GM19438 (cell line): ENCODE measurements at regions not wholly inside any gene's neighbourhood (a gene's known extent, or its start where the extent isn't known, plus 50 kb on each side); places are given as distances from the start of the nearest gene placed in this dataset.

ENCODE experiments used
- ATAC-seq: cut with Tn5 transposase; IDR thresholded peaks from one replicate; pipeline ENCODE4 v1.9.1; 2021; ENCODE audit warnings: low read depth; ENCODE audit not compliant: unreplicated experiment

GRCh38 chr2:64846177-64846576 lies 143.0 kb upstream of the SLC1A4 start:
- no peak for ATAC-seq

DNA sequence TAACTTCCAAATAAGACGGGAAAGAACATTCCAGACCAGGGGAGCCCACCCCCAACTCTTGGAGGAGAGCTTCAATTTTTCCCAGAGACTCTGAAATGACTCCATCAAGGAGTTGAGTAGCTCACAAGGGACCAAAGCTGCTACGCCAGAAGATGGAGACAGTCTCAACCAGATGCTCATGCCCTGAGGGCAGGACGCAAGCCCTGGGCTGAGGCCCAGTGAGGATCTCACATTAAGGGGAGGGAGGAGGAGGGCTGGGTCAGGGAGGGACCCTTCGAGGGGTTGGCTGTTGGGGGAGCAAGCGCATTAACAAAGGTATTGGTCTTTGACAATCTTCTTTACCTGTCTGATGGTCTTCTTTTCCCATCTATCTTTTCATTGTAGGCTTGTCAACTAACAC lies 141.3 kb upstream of the SLC1A4 start:
- no peak for ATAC-seq

DNA sequence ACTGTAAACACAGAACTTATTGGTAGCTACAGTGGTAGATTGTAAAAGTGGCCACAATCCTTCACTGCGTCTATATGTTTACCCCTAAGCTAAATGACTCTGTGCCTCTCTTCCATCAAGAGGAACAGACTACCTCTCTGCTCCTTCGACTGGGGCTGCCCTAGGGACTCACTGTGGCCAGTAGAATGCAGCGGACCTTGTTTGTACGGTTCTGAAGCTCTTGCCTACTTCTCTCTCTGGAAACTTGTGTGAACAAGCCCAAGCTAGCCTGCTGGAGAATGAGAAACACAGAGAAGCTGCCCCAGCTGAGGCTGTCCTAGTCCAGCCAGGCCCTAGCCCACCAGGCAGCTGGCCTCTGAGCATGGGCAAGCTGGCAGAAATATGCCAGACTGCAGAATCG lies 140.8 kb upstream of the SLC1A4 start:
- ATAC-seq, result no peak

GRCh38 chr2:64848945-64849344 lies 140.3 kb upstream of the SLC1A4 start:
- no peak for ATAC-seq

GRCh38 chr2:64850642-64851041 lies 138.6 kb upstream of the SLC1A4 start:
- no peak for ATAC-seq

DNA sequence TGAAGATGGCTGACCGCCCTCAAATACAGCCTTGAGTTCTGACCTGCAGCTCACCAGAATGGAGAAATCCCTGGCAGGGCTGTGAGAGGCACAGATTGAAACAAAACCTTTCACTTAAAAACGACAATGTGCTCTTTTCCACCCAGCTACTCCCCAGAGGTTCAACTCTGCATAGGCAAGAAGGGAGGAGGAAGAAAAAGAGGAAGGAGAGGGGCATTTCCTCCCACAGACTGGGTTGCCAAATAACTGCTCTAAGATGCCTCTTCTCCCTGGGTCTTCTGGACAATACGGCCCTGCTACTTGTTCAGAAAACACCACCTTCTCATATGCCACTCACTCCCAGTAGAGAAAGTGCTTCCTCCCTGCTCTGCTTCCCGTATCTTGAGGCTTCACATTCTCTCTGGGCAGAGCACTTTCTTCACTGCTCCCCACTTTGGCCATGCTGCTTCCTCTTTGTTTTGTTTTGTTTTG lies 136.4 kb upstream of the SLC1A4 start:
- no peak for ATAC-seq

- no peak for ATAC-seq
Measured at GRCh38 chr2:64853306-64853705, 135.9 kb upstream of the SLC1A4 start.

- no peak for ATAC-seq
Measured at GRCh38 chr2:64853894-64854293, 135.3 kb upstream of the SLC1A4 start.

DNA sequence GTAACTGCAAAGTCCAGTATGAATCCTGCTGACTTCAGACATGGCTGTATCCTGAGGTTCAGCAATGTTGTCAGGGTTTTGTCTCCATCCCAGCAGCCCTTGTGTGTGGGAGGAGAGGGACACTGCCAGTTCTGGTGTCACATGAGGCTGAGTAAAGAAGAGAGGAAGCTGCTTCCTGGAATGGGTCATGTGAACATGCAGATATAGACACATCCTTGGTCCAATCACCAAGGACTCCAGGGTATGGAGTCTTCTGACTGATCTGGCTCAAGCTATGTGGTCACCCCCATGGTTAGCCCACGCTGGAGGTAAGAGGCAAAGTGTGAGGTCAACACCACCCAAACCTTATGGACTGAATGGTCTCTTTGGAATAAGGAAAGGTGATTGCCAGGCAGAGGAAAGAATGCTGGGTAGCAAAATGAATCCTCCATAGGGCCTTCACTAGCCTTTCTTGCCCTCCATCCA lies 134.4 kb upstream of the SLC1A4 start:
- no peak for ATAC-seq

GRCh38 chr2:64857581-64858471 lies 131.4 kb upstream of the SLC1A4 start:
- ATAC-seq, result no peak

- no peak for ATAC-seq
Measured at GRCh38 chr2:64858541-64859311, 130.5 kb upstream of the SLC1A4 start.

GRCh38 chr2:64859312-64860212 lies 129.6 kb upstream of the SLC1A4 start:
- peak; percentile 29 for ATAC-seq

DNA sequence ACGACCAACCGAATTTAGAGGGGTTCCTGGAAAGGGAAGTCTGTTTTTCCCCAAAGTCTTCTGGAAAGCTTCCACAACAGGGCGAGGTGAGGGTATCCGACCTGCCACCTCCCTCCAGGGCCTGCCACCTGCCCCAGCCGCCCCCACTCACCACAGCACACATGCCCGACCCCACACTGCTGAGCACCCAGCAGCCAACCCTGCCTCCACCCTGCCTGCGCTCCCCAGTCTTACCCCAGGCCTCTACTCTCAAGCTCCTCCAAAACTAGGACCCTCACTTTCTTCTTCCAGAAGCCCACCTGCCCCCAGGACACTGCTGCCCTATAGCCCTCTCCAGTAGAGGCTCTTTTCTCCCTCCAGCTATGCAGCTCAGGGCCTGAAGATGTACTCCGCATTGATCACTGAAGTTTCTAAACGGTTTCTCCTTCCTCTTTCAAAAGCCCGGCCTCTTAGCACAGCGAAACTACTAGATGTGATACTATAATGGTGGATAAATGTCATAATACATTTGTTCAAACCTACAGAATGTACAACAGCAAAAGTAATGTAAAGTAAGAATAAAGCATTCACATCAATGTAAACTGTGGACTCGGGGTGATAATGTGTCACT lies 128.8 kb upstream of the SLC1A4 start:
- peak; percentile 42 for ATAC-seq

DNA sequence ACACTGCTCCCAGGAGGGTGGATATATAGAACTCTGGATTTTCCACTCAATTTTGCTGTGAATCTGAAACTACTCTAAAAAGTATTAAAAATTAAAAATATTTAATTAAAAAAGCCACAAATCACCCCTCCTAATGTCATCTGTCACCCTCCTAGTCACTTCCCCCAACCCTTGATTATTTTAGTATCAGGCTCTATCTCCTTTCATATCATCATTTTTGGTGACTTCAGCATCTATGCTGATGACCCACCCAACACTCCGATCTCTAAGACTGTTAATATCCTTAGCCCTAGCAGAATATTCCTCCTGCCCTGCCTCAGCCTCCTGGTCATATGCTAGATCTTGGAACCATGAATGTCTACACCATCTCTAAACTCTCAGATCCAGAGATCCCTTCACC lies 128.3 kb upstream of the SLC1A4 start:
- ATAC-seq, result no peak

- ATAC-seq, result no peak
Measured at GRCh38 chr2:64861452-64862397, 127.5 kb upstream of the SLC1A4 start.

GRCh38 chr2:64862623-64863022 lies 126.6 kb upstream of the SLC1A4 start:
- ATAC-seq, result no peak

GRCh38 chr2:64863097-64863820 lies 125.9 kb upstream of the SLC1A4 start:
- no peak for ATAC-seq

DNA sequence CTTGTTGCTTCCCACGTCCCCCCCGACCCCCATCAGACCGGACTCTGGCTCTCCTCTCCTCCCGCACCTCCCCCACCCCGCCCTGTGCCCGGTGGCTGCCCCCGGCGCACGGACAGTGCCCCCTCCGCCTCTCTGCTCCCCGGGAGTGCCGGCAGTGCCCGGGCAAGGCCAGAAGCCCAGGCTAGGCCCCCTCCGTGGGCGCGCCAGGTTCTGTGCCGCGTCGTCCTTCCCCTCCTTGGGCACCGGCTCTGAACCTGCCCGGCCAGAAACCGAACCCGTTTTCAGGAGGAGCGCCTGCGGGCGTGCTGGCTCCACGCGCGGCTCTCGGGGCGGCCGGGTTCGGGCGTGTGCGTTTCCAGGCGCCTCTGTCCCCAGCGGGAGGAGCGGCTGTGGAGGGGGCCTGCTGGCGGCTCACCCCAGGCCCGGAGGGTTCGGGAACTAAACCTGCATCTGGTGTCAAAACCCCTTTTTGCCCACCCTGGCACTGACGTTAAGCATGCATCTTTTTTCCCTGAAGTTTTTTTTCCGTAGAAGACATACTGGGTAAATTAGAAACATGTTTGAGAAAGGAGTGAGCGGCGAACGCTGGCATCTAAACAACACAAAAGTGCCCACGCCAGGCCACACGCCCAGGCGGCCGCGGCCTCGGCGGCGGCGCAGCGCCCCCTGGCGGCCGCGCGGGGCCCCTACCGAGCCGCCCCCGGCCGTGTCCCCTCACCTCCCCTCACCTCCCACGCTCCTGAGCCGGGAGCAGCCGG lies 123.9 kb upstream of the SLC1A4 start:
- peak; percentile 65 for ATAC-seq
